AG09319 (cell line): ENCODE measurements at regions not wholly inside any gene's neighbourhood (a gene's known extent, or its start where the extent isn't known, plus 50 kb on each side); places are given as distances from the start of the nearest gene placed in this dataset.
A peak's percentile ranks its signal among the peaks of the same experiment; 100 is the strongest.

Experiments
- DNase-seq: peaks from one replicate; pipeline ENCODE4 v3.0.0-alpha.2; 2010; ENCODE audit warnings: low read depth; ENCODE audit errors: extremely low read depth
- TF ChIP-seq, protein P1 (sequence below): IDR thresholded peaks from 2 replicates; pipeline ENCODE4 v1.5.1; 2011; ENCODE audit warnings: low read depth, mild to moderate bottlenecking, inconsistent platforms, low read length, moderate library complexity

DNA sequence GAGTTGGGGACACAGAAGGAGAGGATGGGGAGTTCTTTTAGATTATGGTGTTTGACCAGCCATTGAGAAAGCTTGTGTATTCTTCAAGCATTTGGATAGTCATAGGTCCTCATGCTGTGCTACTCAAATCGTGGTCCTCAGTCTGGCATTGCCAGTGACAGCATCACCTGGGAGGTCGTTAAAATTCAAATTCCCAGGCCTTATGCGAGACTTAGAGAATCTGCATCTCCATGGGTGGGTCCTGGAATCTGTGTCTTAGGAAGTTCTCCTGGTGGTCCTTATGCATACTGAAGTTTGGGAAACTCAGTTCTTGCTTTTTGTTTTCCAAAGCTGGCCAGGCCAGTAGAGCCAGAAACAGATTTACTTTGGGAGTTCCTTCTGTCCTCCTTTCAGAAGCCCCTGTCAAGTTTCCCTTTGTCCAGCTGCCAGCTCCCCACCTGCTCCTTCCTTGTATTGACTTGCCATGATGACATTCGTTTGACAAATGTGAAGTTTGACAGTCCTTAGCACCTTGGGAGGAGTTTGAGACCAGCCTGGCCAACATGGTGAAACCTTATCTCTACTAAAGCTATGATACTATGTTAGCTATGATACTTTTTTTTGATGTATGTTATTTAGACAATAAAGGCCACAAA lies 95.6 kb downstream of the PALM2AKAP2 start:
- no peak for DNase-seq
- TF ChIP-seq, protein P1, sequence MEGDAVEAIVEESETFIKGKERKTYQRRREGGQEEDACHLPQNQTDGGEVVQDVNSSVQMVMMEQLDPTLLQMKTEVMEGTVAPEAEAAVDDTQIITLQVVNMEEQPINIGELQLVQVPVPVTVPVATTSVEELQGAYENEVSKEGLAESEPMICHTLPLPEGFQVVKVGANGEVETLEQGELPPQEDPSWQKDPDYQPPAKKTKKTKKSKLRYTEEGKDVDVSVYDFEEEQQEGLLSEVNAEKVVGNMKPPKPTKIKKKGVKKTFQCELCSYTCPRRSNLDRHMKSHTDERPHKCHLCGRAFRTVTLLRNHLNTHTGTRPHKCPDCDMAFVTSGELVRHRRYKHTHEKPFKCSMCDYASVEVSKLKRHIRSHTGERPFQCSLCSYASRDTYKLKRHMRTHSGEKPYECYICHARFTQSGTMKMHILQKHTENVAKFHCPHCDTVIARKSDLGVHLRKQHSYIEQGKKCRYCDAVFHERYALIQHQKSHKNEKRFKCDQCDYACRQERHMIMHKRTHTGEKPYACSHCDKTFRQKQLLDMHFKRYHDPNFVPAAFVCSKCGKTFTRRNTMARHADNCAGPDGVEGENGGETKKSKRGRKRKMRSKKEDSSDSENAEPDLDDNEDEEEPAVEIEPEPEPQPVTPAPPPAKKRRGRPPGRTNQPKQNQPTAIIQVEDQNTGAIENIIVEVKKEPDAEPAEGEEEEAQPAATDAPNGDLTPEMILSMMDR: no peak

- DNase-seq: no peak
Observed at GRCh38 chr9:109880276-109881169, 100.5 kb downstream of the PALM2AKAP2 start.

DNA sequence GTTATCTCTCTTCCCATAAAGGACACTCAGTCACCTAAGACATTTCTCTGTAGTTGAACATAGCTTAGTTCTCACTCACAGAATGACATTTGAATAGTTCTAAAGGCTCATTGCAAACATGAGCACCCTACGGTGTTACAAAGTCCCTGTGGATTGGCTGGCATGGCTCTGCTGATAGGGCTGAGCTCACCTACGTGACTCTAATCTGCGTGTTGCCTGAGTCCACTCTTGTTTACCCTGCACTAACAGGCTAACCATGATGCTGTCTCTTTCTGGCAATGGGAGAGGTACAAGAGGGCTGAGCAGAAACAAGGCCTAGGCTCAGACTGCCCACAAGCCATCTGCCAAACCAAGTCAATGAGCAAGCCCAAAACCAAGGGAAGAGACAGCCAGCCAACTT lies 103.6 kb downstream of the PALM2AKAP2 start:
- DNase-seq: no peak
- TF ChIP-seq, protein P1: no peak

More at GRCh38 chr9:109880276-109881169, 100.5 kb downstream of the PALM2AKAP2 start:
- TF ChIP-seq, protein P1: peak; percentile 59

DNA sequence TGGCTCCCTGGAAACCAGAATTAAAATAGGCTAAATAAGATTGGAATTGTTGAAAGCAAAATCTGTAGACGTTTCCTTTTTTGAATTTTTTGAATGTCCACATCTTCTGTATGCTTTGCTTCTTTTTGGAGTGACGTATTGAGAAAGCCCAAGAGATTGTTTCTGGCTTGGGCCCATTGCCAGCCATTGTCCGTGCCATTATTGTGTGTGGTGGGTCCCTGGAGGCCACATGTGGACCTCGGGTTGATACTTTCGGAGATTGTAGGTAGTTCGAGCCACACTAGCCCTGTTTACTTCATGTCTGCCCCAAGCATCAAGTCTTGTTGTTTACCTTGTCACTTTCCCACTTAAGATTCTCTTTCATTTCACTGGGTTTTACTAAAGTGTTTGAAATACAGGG lies 106.0 kb downstream of the PALM2AKAP2 start:
- no peak for DNase-seq
- TF ChIP-seq, protein P1: no peak

GRCh38 chr9:109886617-109887016 lies 106.6 kb downstream of the PALM2AKAP2 start:
- no peak for DNase-seq
- TF ChIP-seq, protein P1: no peak

GRCh38 chr9:109887079-109887478 lies 107.1 kb downstream of the PALM2AKAP2 start:
- DNase-seq: no peak
- TF ChIP-seq, protein P1: no peak

- no peak for DNase-seq
- TF ChIP-seq, protein P1: no peak
Observed at GRCh38 chr9:109888695-109889094, 108.7 kb downstream of the PALM2AKAP2 start.
